ENCODE measurements at regions not wholly inside any gene's neighbourhood (a gene's known extent, or its start where the extent isn't known, plus 50 kb on each side); places are given as distances from the start of the nearest gene placed in this dataset.

- TF ChIP-seq CTCF (conservative IDR thresholded peaks at IDR 0.05 in 1 of 2, IDR thresholded peaks at IDR 0.05 in 1 of 2; ENCODE audit: extremely low read depth in 1 of 2, insufficient read depth in 1 of 2, low read depth in 1 of 2, low read length in 2 of 2) (no peak), EZH2 (IDR thresholded peaks at IDR 0.05; ENCODE audit: borderline replicate concordance, low read length) (no peak)
These were observed 182.4 kb downstream of the ACTL7B start for GRCh38 chr9:108673386-108673785.
